SJSA1 (cell line): ENCODE measurements at regions not wholly inside any gene's neighbourhood (a gene's known extent, or its start where the extent isn't known, plus 50 kb on each side); places are given as distances from the start of the nearest gene placed in this dataset.
A peak's percentile ranks its signal among the peaks of the same experiment; 100 is the strongest.
"Not testable (repeated sequence)": the region's sequence is repeated elsewhere in the genome, so short reads cannot be mapped to it uniquely, and the experiment has no call there.

ENCODE experiments used
- DNase-seq, 2 experiments: peaks; one replicate each; pipeline ENCODE4 v3.0.0-alpha.2; 2015 to 2020; ENCODE audit warnings: low spot score in 2 of 2, low read depth in 1 of 2
- H3K27ac ChIP-seq: fragments of 250-450 bp; sonication (Bioruptor Pico); 2 replicates; pipeline ENCODE4 v1.5.1; 2020; ENCODE audit warnings: mild to moderate bottlenecking, moderate library complexity
- H3K27me3 ChIP-seq: fragments of 250-450 bp; sonication (Bioruptor Pico); replicated peaks from 2 replicates; pipeline ENCODE4 v1.5.1; 2020; ENCODE audit warnings: mild to moderate bottlenecking, moderate library complexity
- H3K36me3 ChIP-seq: fragments of 250-450 bp; sonication (Bioruptor Pico); 2 replicates; pipeline ENCODE4 v1.5.1; 2020; ENCODE audit warnings: mild to moderate bottlenecking
- H3K4me1 ChIP-seq: fragments of 250-450 bp; sonication (Bioruptor Pico); replicated peaks from 2 replicates; pipeline ENCODE4 v1.6.1; 2021; ENCODE audit warnings: mild to moderate bottlenecking
- H3K4me3 ChIP-seq: fragments of 250-450 bp; sonication (Bioruptor Pico); 2 replicates; pipeline ENCODE4 v1.5.1; 2020; ENCODE audit warnings: mild to moderate bottlenecking
- H3K9me3 ChIP-seq: fragments of 250-450 bp; sonication (Bioruptor Pico); replicated peaks from 2 replicates; pipeline ENCODE4 v1.5.1; 2020; ENCODE audit warnings: mild to moderate bottlenecking

DNA sequence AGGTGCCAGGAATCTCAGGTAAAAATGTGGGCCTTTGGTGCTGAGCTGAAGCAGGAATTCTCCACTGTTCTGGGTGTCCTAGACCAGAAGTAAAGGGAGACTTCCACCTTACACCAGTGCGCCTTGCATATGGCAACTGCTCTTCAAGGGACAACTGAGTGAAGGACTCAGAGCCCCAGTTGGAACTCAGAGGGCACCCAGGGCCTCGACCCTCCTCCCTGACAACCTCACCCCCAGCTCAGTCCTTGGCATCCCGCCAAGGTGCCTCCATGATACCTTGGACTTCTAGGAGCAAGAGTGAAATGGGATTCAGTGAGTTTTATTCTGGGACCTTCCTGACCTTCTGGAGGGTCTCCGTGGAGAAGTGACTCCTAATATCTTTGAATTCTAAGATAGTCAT is 140.3 kb downstream of the GPCPD1 start:
- no peak for DNase-seq
- Histone ChIP-seq H3K27ac (no peak overlapping the region), H3K36me3 (no peaks in the 10 kb centered on the region), H3K4me3 (no peak overlapping the region), H3K9me3 (no peaks in the 10 kb centered on the region), H3K4me1 (no peaks in the 10 kb centered on the region), H3K27me3 (peaks cover 9% of the 10 kb centered on the region; the same call in 1 of the 2 replicates)

GRCh38 chr20:5469111-5469510 is 141.7 kb downstream of the GPCPD1 start:
- H3K27ac ChIP-seq: no peak overlapping the region
- peaks cover 9% of the 10 kb centered on the region; the same call in 1 of the 2 replicates for H3K27me3 ChIP-seq
- H3K4me1 ChIP-seq: no peaks in the 10 kb centered on the region
- no peaks in the 10 kb centered on the region for H3K36me3 ChIP-seq
- H3K4me3 ChIP-seq: no peak overlapping the region
- no peak for DNase-seq
- no peaks in the 10 kb centered on the region for H3K9me3 ChIP-seq

GRCh38 chr20:5467086-5467485 is 143.7 kb downstream of the GPCPD1 start:
- Histone ChIP-seq H3K4me1 (no peaks in the 10 kb centered on the region), H3K27ac (no peak overlapping the region), H3K9me3 (no peaks in the 10 kb centered on the region), H3K4me3 (no peak overlapping the region), H3K36me3 (no peaks in the 10 kb centered on the region), H3K27me3 (peaks cover 9% of the 10 kb centered on the region; the same call in 1 of the 2 replicates)
- no peak for DNase-seq

- no peak overlapping the region for H3K27ac ChIP-seq
- no peaks in the 10 kb centered on the region for H3K9me3 ChIP-seq
- H3K36me3 ChIP-seq: no peaks in the 10 kb centered on the region
- H3K27me3 ChIP-seq: peaks cover 9% of the 10 kb centered on the region; the same call in 1 of the 2 replicates
- H3K4me3 ChIP-seq: no peak overlapping the region
- no peak for DNase-seq
- no peaks in the 10 kb centered on the region for H3K4me1 ChIP-seq
These were observed 145.2 kb downstream of the GPCPD1 start for GRCh38 chr20:5465604-5465927.

GRCh38 chr20:5464901-5465603 is 145.8 kb downstream of the GPCPD1 start:
- Histone ChIP-seq H3K4me1 (no peaks in the 10 kb centered on the region), H3K27ac (no peak overlapping the region), H3K27me3 (peaks cover 9% of the 10 kb centered on the region; the same call in 1 of the 2 replicates), H3K9me3 (no peaks in the 10 kb centered on the region), H3K36me3 (no peaks in the 10 kb centered on the region), H3K4me3 (no peak overlapping the region)
- no peak for DNase-seq

DNA sequence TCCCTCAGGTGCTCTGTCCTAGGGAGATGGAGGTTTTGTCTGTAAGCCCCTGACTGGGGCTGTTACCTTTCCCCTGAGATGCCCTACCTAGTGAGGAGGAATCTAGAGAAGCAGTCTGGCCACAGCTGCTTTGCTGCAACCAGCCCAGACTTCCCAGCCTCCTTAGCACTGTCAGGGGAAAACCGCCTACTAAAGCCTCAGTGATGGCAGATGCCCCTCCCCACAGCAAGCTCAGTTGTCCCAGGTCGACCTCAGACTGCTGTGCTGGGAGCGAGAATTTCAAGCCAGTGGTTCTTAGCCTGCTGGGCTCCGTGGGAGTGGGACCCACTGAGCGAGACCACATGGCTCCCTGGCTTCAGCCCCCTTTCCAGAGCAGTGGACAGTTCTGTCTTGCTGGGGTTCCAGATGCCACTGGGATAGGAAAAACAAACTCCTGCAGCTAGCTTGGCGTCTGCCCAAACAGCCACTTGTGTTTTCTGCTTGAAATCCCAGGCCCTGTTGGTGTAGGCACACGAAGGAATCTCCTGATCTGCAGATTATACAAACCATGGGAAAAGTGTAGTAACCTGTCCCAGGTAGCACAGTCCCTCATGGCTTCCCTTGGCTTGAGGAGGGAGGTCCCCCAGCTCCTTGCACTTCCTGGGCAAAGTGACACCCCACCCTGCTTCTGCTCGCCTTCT is 146.4 kb upstream of the PROKR2 start:
- H3K27me3 ChIP-seq: peaks cover 6% of the 10 kb centered on the region; the same call in 1 of the 2 replicates
- H3K9me3 ChIP-seq: no peaks in the 10 kb centered on the region
- no peak for DNase-seq
- no peak overlapping the region for H3K4me3 ChIP-seq
- H3K27ac ChIP-seq: no peak overlapping the region
- H3K4me1 ChIP-seq: no peaks in the 10 kb centered on the region
- H3K36me3 ChIP-seq: no peaks in the 10 kb centered on the region

GRCh38 chr20:5453745-5454144 is 137.0 kb upstream of the PROKR2 start:
- not testable (repeated sequence) for H3K9me3 ChIP-seq, DNase-seq, H3K36me3 ChIP-seq, H3K27ac ChIP-seq, H3K4me1 ChIP-seq, H3K27me3 ChIP-seq, H3K4me3 ChIP-seq

GRCh38 chr20:5453316-5453715 is 136.6 kb upstream of the PROKR2 start:
- not testable (repeated sequence) for H3K9me3 ChIP-seq, H3K4me1 ChIP-seq, H3K36me3 ChIP-seq, H3K4me3 ChIP-seq, H3K27me3 ChIP-seq, H3K27ac ChIP-seq, DNase-seq

DNA sequence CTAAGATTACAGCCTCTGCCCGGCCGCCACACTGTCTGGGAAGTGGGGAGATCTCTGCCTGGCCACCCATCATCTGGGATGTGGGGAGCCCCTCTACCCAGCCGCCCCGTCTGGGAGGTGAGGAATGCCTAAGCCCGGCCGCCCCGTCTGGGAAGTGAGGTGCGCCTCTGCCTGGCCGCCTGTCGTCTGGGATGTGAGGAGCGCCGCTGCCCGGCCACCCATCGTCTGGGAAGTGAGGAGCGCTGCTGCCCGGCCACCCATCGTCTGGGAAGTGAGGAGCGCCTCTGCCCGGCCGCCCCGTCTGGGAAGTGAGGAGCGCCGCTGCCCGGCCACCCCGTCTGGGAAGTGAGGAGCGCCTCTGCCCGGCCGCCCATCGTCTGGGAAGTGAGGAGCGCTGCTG is 135.9 kb upstream of the PROKR2 start:
- not testable (repeated sequence) for H3K4me3 ChIP-seq, H3K4me1 ChIP-seq, H3K9me3 ChIP-seq, H3K36me3 ChIP-seq, H3K27me3 ChIP-seq, H3K27ac ChIP-seq, DNase-seq

- H3K36me3 ChIP-seq, H3K27me3 ChIP-seq, H3K4me1 ChIP-seq, H3K27ac ChIP-seq, DNase-seq, H3K4me3 ChIP-seq, H3K9me3 ChIP-seq: not testable (repeated sequence)
These were observed 135.5 kb upstream of the PROKR2 start for GRCh38 chr20:5452286-5452685.

- Histone ChIP-seq H3K4me1 (no peaks in the 10 kb centered on the region), H3K9me3 (no peaks in the 10 kb centered on the region), H3K27ac (no peak overlapping the region), H3K36me3 (no peaks in the 10 kb centered on the region), H3K4me3 (no peak overlapping the region), H3K27me3 (0 out of 2 replicates have a peak, but pooled peaks cover 6% of the 10 kb centered on the region)
- no peak for DNase-seq
These were observed 135.0 kb upstream of the PROKR2 start for GRCh38 chr20:5451643-5452210.

- no peaks in the 10 kb centered on the region for H3K9me3 ChIP-seq
- H3K36me3 ChIP-seq: no peaks in the 10 kb centered on the region
- 0 out of 2 replicates have a peak, but pooled peaks cover 6% of the 10 kb centered on the region for H3K27me3 ChIP-seq
- no peaks in the 10 kb centered on the region for H3K4me1 ChIP-seq
- H3K4me3 ChIP-seq: no peak overlapping the region
- H3K27ac ChIP-seq: no peak overlapping the region
- peak in 1 of 2 experiments; percentile 28 for DNase-seq
These were observed 131.8 kb upstream of the PROKR2 start for GRCh38 chr20:5448449-5449118.

DNA sequence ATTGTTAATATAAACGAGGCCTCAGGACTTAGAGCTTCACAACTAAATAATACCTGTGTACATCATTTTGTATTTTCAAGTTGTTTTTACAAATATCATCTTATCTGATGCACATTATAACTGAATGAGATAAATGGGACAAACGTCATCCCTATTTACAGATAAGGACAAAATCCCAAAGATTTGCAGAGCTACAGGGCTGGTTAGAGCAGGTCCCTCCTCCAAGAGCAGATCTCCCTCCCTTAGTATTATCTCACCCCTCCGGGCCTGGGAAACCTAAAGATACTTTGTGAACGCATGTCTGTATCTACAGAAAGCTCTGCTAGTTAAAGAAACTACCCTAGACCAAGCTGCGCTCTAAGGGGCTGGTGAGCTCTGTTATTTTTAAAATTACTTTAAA is 130.4 kb upstream of the PROKR2 start:
- Histone ChIP-seq H3K27me3 (0 out of 2 replicates have a peak, but pooled peaks cover 6% of the 10 kb centered on the region), H3K36me3 (no peaks in the 10 kb centered on the region), H3K4me1 (no peaks in the 10 kb centered on the region), H3K4me3 (no peak overlapping the region), H3K27ac (no peak overlapping the region), H3K9me3 (no peaks in the 10 kb centered on the region)
- DNase-seq: no peak

DNA sequence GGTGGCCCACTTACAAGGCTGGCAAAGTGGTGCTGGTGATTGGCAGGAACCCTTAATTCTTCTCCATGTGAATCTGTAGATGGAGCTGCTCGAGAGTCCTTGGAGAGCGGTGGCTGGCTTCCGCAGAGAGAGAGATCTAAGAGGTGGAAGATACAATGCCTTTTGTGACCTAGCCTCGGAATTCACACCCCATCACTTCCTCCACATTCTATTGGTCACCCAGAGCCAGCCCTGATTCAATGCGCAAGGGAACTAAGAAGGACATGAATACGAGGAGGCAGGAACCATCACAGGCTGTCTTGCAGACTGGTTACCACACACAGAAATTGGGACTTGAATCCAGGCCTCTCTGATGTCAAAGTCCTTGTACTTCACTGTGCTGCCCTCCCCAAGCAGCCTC is 128.9 kb upstream of the PROKR2 start:
- H3K27me3 ChIP-seq: 0 out of 2 replicates have a peak, but pooled peaks cover 6% of the 10 kb centered on the region
- no peaks in the 10 kb centered on the region for H3K36me3 ChIP-seq
- H3K27ac ChIP-seq: no peak overlapping the region
- H3K9me3 ChIP-seq: no peaks in the 10 kb centered on the region
- DNase-seq: no peak
- H3K4me3 ChIP-seq: no peak overlapping the region
- H3K4me1 ChIP-seq: no peaks in the 10 kb centered on the region
